HG02759 (cell line): ENCODE measurements at regions not wholly inside any gene's neighbourhood (a gene's known extent, or its start where the extent isn't known, plus 50 kb on each side); places are given as distances from the start of the nearest gene placed in this dataset.
"Not testable (repeated sequence)": the region's sequence is repeated elsewhere in the genome, so short reads cannot be mapped to it uniquely, and the experiment has no call there.

Experiments used
- ATAC-seq: cut with Tn5 transposase; IDR thresholded peaks from one replicate; pipeline ENCODE4 v1.9.1; 2021; ENCODE audit warnings: mild to moderate bottlenecking, moderate library complexity; ENCODE audit not compliant: unreplicated experiment

DNA sequence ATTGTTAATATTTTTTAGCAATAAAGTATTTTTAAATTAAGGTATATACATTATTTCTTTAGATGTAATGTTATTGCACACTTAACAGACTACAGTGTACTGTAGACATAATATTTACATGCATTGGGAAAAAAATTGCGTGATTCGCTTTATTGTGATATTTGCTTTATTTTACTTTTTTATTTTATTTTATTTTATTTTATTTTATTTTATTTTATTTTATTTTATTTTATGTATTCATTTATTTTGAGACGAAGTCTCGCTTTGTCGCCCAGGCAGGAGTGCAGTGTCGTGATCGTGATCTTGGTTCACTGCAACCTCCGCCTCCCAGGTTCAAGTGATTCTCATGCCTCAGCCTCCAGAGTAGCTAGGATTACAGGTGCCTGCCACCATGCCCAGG, 1522.7 kb downstream of the AMY1C start:
- ATAC-seq: not testable (repeated sequence)

DNA sequence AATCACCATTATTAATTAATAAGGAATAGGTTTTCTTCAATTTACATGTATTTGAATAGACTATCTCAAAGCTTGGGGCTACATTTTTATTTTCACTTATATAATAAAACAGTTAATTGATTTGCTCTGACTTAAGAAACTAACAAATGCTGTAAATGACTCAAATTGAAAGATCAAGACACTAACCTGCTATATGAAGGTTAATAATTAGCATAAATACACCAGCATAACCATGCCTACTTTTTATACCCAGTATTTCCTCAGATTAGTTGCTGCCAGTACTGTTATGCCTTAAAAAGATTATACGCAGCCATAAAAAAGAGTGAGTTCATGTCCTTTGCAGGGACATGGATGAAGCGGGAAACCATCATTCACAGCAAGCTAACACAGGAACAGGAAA, 1545.1 kb downstream of the AMY1C start:
- no peak for ATAC-seq

DNA sequence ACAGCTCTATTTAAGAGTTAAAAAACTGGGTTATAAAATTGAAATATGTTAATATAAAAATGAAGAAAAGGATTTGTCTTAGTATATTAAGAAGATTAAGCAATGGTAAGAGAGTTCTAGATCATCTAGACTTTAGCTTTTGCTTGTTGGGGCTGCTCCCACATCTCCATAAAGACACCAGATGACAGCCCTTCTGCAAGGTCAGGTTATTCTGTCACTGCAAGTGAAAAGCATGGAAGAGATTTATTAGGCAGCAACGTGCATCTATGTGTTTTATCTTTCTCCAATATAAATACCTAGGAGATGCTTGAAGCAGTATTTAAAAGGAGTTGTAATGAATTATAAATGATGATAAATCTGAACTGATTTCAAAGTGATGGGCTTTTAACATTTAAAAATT, 1560.4 kb downstream of the AMY1C start:
- no peak for ATAC-seq

DNA sequence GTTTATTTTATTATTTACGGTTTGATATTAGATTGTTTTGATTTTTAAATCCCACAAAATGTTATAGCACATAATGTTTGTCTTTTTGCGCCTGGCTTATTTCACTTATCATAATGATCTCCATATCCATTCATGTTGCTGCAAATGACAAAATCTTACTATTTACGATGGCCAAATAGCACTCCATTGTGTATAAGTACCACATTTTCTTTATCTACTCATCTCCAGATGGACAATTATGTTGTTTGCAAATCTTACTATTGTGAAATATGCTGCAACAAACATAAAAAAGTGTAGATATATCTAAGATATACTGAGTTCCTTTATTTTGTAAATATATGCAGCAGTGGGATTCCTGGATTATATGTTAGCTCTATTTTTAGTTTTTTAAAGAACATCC, 1568.3 kb downstream of the AMY1C start:
- no peak for ATAC-seq

DNA sequence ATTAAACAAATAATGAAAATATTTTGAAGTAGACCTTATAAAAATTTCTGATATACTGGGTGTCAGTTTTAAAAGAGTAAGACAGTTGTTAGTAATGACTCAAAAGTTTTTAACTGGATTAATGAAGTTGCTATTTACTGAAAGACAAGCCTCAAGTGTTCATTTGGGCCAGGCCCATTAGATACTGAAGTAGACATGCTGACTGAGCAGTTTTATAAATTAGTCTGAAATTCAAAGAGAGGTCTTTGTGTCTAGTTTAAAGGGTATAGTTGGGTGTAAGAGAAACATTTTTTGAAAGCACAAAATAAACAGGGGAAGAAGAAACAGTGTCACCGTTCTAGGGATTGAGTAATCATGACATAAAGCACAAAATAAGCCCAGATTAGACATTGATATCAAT, 1577.2 kb downstream of the AMY1C start:
- ATAC-seq: no peak

DNA sequence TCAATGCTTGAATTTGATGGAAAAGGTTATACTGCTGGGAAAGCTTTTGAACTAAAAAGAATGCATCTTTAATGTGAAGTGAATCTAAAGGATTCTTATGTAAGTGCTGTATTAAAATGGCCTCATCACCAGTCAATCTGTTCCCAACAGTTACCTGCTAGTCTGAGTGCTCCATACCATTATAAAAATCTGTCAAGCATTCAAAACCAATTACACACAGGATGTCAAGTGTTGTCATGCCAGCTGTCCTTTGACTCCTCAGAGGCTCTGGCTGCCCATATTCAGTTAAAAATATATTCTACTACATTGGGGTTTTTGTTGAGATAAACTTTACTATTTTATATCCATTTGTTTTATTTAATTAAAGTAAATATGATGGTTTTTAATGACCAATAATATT, 1587.7 kb downstream of the AMY1C start:
- no peak for ATAC-seq

DNA sequence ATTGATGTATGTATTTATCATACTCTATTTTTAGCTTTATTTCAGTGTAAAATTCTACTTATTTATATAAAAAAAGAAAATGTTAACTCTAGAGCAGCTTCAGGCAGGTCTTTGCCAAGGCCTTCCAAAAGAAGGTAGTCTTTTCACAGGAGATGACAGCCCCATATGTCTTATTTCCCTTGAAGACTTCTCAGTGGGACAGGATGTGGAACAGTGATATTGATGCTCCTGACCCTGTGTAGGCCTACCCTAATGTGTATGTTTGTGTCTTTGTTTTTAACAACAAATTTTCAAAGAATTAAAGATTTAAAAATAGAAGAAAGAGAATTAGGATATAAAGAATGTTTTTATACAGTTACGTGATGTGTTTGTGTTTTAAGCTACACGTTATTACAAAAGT, 1593.6 kb downstream of the AMY1C start:
- ATAC-seq: no peak

DNA sequence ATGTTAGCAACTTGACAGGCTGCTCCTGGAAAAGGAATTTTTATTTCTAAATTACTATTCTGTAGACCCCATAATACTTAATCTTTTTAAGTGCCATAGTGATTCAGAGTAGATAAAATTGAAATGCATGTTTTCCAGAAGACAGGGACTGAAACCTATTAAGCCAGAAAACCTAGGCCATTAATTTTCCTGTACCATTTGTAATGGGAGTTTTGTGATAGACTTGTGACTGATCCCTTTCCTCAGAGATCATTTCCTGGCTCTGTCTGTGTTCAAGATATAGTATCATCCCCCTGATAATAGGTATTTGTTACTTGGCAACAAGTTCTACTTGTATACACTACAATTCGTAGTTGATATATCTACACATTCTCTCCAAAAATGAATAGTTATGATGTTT, 1609.8 kb downstream of the AMY1C start:
- ATAC-seq: no peak

DNA sequence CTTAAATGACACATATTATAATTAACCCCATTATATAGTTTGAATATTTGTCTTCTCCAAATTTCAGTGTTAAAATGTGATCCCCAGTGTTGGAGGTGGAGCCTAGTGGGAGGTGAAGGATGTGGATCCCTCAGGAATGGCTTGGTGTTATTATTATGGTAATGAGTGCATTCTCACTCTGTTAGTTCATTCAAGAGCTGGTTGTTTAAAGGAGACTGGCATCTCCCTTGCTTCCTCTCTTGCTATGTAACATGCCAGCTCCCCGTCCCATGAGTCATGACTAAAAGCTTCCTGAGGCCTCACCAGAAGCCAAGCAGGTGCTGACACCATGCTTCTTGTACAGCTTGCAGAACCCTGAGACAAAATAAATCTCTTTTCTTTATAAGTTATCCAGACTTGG, 1612.7 kb downstream of the AMY1C start:
- ATAC-seq: no peak

DNA sequence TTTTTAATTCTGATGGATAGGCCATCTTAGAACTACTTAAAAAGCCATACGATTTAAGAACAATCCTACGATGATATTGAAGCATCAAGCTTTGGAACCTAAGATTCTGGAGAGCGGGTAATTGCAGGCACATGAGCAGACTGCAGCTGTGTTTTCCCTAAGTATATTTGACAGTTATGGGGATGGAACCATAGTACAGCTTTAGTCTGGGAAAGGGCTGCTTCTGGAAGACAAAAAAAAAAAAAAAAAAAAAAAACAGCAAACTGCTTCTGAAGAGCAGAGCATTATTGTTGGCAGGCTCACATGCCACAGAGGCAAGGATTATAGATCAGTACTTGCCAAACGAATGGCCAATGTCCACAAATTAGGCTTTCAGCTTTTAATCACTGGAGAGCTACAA, 1618.7 kb downstream of the AMY1C start:
- no peak for ATAC-seq

DNA sequence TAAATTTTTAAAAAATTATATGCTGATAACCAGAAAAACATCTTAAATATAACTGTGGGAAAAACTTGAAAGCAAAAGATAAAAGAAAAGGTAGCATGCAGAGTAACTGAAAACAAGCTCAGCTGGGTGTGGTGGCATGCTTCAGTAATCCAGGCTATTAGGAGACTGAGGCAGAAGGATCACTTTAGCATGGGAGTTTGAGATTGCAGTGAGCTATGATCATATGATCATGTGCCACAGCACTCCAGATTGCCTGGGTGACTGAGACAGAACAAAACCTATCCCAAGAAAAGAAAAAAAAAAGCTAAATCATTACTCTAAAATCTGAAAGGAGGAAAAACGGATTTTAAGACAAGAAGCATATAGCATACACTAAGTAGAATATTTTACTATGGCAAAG, 1624.0 kb downstream of the AMY1C start:
- ATAC-seq: no peak

DNA sequence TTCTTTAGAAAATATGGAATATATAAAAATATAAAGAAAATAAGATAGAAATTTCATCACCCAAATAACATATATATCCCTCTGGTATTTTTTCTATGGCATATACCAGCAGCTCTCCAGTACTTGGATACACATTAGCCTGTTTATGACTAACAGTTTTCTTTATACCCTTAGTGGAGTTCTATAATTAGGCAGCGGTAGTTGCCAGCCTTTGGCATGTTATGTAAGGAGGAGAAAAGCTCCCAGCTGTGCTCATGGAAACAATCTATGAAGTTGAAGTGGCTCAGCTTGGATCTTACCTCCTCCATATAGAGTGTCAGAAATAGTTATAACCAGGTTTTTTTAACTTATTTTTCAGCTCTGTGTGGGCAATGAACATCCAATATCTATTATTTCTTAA, 1636.8 kb downstream of the AMY1C start:
- no peak for ATAC-seq

DNA sequence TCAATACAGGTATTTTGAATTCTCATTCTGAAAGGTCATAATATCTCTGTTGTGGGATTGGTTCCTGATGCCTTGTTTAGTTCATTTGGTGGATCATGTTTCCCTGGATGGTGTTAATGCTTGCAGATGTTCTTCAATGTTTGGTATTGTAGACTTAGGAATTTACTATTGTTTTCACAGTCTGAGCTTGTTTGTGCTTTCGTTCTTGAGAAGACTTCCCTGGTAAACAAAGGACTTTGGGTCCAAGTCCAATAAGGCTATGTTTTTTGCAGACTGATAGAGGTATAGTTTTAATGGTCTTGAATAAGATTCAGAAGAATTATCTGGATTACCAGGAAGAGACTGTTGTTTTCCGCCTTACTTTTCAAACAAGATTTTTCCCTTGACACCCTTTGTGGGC, 1646.3 kb downstream of the AMY1C start:
- ATAC-seq: no peak

DNA sequence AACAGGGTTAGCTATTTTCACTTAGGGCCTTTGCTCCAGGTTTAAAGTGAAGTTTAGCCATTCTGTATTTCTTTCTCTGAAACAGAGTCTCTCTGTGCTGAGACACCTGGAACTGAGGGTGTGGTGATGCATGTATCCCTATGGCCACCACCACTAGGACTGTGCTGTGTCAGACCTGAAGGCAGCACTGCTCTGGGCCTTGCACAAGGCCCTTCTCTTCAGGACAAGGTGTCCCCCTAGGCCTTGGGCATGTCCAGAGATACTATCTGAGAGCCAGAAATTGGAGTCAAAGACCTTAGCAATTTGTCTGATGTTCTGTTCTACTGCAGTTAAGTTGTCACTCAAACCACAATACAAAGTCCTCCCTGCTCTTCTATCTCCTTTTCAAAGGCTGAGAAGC, 1649.2 kb downstream of the AMY1C start:
- ATAC-seq: no peak

DNA sequence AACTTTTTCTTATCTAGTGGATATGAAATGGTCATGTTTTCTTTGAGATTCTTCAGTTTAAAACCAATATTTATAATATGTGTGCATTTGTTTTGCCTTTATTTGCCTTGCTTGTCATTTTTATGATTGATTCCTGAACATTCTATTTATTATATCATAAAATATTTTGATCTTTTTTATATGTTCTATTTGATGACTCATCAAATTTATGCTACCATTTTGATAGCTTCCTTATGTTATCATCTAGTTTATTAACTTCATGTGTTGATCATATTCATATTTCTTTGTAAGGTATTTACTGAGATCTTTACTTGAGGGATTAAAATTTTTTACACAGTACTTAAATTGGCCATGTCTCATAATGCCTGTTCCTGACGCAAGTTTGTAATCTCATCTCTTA, 1650.0 kb downstream of the AMY1C start:
- no peak for ATAC-seq

DNA sequence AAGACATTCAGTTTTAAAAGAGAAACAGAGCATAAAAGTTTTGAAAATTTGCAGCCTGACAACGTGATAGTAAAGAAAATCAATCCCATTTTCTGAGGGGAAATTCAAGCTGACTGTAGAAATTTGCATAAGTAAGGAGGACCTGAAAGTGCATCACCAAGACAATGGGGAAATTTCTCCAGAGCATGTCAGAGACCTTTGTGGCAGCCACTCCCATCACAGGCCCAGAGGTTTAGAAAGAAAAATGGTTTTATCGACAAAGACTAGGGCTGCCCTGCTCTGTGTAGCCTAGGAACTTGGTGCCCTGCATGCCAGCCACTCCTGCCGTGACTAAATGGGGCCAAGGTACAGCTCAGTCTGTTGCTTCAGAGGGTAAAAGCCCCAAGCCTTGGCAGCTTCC, 1640.2 kb upstream of the PRMT6 start:
- peak; percentile 48 for ATAC-seq

DNA sequence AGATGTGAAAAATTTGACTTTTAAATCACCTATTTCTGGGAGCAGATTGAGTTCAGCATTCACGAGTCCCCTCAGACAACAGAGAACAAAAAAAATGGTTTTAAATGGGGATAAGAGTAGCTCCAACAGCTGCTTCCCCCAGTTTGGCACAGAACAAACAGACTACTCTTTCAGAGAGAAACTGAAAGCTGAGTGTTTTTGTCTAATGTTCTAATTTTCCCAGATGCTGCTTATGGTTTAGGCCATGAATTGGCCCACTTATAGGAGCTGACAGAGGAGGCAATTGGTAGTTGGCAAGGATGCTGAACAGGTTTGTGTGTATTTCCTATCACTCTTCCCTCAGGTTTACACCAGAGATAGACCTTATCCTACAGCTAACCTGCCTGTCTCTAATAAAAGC, 1637.4 kb upstream of the PRMT6 start:
- no peak for ATAC-seq

DNA sequence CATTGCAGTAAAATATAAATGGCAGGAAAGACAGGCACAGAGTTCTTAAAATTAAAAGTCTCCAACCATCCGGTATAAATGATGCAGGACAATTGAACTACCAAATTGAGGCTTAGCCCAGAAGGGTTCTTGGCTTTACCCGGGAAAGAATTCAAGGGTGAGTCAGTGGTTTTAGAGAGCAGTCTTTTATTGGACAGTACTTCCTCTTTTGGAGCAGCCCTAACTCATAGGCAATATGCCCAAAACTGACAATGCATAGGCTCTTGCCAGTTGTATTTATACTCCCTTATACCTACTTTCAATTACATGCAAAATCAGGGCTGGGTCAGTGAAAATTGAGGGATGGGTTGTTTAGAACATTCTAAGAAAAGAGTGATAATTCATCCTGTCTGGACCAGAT, 1628.9 kb upstream of the PRMT6 start:
- no peak for ATAC-seq

DNA sequence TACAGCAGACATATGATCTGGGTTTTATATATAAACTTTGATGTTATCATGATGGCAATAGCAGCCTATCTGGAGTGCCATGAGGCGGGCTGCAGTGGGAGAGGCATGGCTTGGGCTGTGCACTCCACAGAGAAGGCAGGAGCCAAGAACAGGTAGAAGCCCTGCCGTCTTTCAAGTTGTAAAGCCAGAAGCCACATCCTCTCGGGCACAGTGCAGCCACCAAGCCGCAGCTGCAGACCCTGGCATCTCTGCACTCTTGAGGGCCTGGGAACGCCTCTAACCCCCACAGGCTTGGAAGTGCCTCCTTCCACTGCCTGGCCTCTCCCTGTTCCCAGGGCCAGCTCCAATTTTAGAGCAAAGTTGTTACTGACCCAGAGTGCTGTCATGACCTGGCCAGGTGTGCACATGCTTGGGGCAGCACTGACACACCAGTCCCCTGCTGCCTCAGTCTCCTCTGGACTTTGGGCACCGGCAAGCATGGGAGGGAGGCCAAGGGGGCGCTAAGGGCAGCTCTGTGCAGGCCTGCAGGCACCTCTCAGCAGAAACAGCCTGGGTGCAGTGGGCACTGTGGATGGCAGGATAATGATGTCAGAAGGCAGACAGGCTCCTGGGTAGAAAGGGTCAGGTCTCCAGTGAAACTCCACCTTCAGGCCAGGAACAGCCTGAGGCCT, 1619.8 kb upstream of the PRMT6 start:
- no peak for ATAC-seq

DNA sequence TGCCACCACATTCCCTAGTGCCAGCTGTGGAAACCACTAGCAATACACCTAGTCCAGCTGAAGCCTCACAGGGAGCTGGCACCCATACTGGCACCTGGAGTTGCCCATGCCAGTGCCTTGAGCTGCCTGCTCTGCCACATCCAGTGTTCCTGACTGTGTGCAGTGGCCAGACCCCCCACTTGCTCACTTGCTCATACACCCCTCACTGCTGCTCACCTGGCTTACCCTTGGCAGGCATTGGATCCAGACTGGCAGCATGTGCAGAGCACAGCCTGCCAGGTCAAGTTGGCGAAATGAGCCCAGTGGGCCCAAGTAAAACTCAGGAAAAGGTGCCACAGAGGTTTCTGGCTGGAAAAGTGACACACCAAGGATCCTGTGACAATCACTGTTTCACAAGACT, 1618.6 kb upstream of the PRMT6 start:
- ATAC-seq: no peak

DNA sequence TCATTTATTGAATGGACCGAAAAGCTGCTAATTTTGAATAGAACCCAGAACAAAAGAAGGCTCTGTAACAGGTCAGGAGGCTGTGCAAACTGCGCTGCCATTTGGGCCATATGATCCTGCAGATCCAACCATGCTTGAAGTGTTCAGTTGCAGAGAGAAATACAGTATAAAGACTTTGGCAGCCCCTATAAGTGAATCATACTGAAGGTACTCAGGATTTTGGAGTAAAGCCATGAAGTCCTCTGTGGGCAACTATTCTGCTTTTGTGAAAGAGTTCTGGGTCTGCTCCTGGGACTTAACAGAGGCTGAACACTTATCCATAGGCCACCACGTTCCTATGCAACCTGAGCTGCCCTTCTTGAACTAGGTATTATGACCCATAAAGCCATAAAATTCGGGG, 1613.6 kb upstream of the PRMT6 start:
- ATAC-seq: no peak

DNA sequence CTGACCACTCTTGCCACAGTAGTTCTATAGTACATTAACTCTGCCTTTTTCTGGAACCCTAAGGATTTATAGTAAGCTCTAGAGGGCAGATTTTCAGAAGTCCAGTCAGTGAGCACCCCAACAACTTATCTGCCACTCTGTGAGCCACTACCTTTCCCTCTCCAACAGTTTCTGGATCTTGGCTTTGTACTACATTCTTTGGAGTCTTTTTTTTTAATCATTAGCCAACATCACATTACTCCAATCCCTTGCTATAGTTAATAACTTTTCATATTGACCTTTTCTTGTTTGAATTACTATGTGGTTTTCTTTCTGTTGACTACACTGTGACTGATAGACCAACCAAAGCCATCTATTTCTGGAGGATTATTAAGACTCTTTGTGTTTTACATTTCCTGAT, 1596.7 kb upstream of the PRMT6 start:
- no peak for ATAC-seq

DNA sequence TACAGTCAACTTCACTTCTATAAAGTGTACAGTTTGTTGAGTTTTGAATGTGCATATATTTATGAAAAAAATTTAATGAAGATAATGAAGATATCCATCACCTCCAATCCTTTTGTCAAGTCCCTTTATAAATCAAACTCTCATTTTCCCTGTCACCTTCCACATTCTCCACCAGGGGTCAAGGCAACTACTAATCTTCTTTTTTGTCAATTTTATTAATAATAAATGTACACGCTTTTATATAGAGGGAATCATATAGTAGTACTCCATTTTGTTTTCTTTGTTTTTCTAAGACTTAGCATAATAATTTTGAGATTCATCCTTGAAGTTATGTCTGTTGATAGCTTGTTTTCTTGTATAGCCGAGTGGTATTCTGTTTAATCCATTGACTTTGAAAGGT, 1594.2 kb upstream of the PRMT6 start:
- no peak for ATAC-seq

DNA sequence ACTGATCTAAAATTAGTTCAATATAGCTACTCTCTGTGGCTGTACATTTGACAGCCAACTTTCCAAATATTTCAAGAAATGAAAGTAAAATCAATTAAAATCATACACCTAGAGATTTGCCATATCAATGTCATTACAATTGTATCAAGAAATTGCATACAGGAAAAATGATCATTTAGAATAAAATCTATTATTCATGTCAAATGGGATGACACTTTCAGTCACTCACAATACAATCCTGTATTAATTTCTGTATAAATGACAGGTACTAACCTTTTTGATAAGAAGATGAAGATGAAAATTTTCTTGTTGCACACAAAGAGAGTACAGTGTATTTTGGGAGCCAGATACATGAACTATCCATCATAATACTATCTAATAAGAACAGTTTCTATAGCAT, 1588.9 kb upstream of the PRMT6 start:
- ATAC-seq: no peak
